CD4-positive, alpha-beta T cell (primary cell): ENCODE measurements at regions not wholly inside any gene's neighbourhood (a gene's known extent, or its start where the extent isn't known, plus 50 kb on each side); places are given as distances from the start of the nearest gene placed in this dataset.

Experiments
- ATAC-seq: fragments of 200-7000 bp; cut with Tn5 transposase; one replicate; pipeline ENCODE4 v1.10.0; 2022; ENCODE audit warnings: mild to moderate bottlenecking; ENCODE audit not compliant: poor library complexity
- CTCF ChIA-PET: fragments of 350-600 bp; sonication (Branson Sonifier 250); formaldehyde crosslinking; loops from one replicate; lab custom pipeline; 2021; ENCODE audit warnings: antibody characterized with exemption, inconsistent platforms; lab: Charles Lee
- POLR2A ChIA-PET: fragments of 350-600 bp; sonication (Branson Sonifier 250); formaldehyde crosslinking; loops from one replicate; lab custom pipeline; 2021; ENCODE audit warnings: antibody characterized with exemption, inconsistent platforms; lab: Charles Lee
- DNase-seq, 14 experiments: peaks; one replicate each; pipeline ENCODE4 v3.0.0-alpha.2; 2013 to 2020; ENCODE audit warnings: mixed read lengths in 2 of 14
- H3K27ac ChIP-seq, 2 donors: one replicate each; pipeline versions ENCODE4 v1.5.1 to v1.7.0; 2013; ENCODE audit warnings: low read length in 2 of 2, low read depth in 1 of 2, mild to moderate bottlenecking in 1 of 2
- H3K27me3 ChIP-seq, 2 experiments: 1 replicate in 1 of 2; 2 replicates in 1 of 2; pipeline versions ENCODE4 v1.6.1 to v1.7.0; 2013; ENCODE audit warnings: low read length in 2 of 2, control low read depth in 1 of 2, mild to moderate bottlenecking in 1 of 2, moderate library complexity in 1 of 2; ENCODE audit not compliant: insufficient read depth in 2 of 2, control insufficient read depth in 1 of 2
- H3K36me3 ChIP-seq: one replicate; pipeline ENCODE4 v1.6.1; 2013; ENCODE audit warnings: low read length, control low read depth; ENCODE audit not compliant: insufficient read depth
- H3K4me1 ChIP-seq: one replicate; pipeline ENCODE4 v1.6.1; 2013; ENCODE audit warnings: low read length, control low read depth; ENCODE audit not compliant: insufficient read depth
- H3K4me3 ChIP-seq: one replicate; pipeline ENCODE4 v1.5.1; 2013; ENCODE audit warnings: mild to moderate bottlenecking, low read length, moderate library complexity
- H3K9me3 ChIP-seq, 2 experiments: 1 replicate in 1 of 2; 2 replicates in 1 of 2; pipeline versions ENCODE4 v1.6.1 to v1.7.0; 2013; ENCODE audit warnings: low read length in 2 of 2, mild to moderate bottlenecking in 2 of 2, control low read depth in 1 of 2, moderate library complexity in 1 of 2; ENCODE audit not compliant: control insufficient read depth in 1 of 2, insufficient read depth in 1 of 2
- H3K27ac Mint-ChIP-seq: one replicate; pipeline ENCODE4 v1.8.0; 2020; ENCODE audit warnings: mixed read lengths
- H3K27me3 Mint-ChIP-seq: one replicate; pipeline ENCODE4 v1.8.0; 2021; ENCODE audit warnings: mixed read lengths
- H3K36me3 Mint-ChIP-seq: one replicate; pipeline ENCODE4 v1.8.0; 2021; ENCODE audit warnings: low read depth, mixed read lengths
- H3K4me1 Mint-ChIP-seq: one replicate; pipeline ENCODE4 v1.8.0; 2021; ENCODE audit warnings: low read depth, mixed read lengths
- H3K4me3 Mint-ChIP-seq: one replicate; pipeline ENCODE4 v1.8.0; 2020; ENCODE audit warnings: mild to moderate bottlenecking, mixed read lengths
- H3K9me3 Mint-ChIP-seq: one replicate; pipeline ENCODE4 v1.8.0; 2020; ENCODE audit warnings: mixed read lengths
- intact Hi-C, 2 experiments: fragments of 100-400 bp; cut with DNase I in 1 of 2; cut with micrococcal nuclease in 1 of 2; formaldehyde crosslinking; loops; one replicate each; pipeline versions ENCODE4 v1.15.1 to v1.9.0; 2023 to 2025; cut with DNase I, micrococcal nuclease
- TF ChIP-seq, protein P1 (sequence below): fragments of 200-600 bp; IDR thresholded peaks from one replicate; pipeline ENCODE4 v1.8.0; 2022; ENCODE audit warnings: antibody characterized with exemption, mild to moderate bottlenecking

DNA sequence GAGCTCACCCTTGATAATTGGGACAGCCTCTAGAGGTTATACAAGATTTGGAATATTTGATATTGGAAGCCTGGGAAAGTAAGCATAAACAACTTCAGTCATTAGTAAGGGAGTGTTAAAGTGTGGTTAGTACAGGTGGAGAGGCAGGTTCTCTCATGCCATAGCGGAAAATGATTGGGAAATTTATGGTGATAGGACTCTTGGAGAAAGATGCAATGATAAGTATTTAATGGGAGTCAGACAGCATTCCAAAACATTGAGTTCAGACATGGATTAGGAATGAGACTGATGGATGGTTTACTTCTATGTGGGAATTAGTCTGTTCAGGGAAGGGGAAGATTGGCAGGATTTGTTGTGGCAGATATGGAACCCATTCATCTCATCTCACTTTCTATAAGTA lies 152.7 kb downstream of the MCHR2 start:
- ChIA-PET POLR2A (no interaction called here), CTCF (interaction anchor here (1.5 kb wide), 1 partner anchor 27 kb away, joined by 3 read pairs; no protein-coding TSS in a partner anchor)
- no peak overlapping the region for H3K4me3 ChIP-seq
- Mint-ChIP-seq H3K36me3 (no peaks in the 10 kb centered on the region), H3K4me1 (no peaks in the 10 kb centered on the region), H3K9me3 (no peaks in the 10 kb centered on the region), H3K27ac (no peak overlapping the region), H3K27me3 (peaks cover 21% of the 10 kb centered on the region), H3K4me3 (no peak overlapping the region)
- no peaks in the 10 kb centered on the region for H3K9me3 ChIP-seq
- TF ChIP-seq, protein P1, sequence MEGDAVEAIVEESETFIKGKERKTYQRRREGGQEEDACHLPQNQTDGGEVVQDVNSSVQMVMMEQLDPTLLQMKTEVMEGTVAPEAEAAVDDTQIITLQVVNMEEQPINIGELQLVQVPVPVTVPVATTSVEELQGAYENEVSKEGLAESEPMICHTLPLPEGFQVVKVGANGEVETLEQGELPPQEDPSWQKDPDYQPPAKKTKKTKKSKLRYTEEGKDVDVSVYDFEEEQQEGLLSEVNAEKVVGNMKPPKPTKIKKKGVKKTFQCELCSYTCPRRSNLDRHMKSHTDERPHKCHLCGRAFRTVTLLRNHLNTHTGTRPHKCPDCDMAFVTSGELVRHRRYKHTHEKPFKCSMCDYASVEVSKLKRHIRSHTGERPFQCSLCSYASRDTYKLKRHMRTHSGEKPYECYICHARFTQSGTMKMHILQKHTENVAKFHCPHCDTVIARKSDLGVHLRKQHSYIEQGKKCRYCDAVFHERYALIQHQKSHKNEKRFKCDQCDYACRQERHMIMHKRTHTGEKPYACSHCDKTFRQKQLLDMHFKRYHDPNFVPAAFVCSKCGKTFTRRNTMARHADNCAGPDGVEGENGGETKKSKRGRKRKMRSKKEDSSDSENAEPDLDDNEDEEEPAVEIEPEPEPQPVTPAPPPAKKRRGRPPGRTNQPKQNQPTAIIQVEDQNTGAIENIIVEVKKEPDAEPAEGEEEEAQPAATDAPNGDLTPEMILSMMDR = no peak
- peaks cover 0 to 3% of the 10 kb centered on the region in 2 experiments for H3K27me3 ChIP-seq
- ATAC-seq (no peak), DNase-seq (no peak)
- H3K4me1 ChIP-seq = no peaks in the 10 kb centered on the region
- intact Hi-C loops = no loop called here
- no peaks in the 10 kb centered on the region for H3K36me3 ChIP-seq
- H3K27ac ChIP-seq = no peak overlapping the region

DNA sequence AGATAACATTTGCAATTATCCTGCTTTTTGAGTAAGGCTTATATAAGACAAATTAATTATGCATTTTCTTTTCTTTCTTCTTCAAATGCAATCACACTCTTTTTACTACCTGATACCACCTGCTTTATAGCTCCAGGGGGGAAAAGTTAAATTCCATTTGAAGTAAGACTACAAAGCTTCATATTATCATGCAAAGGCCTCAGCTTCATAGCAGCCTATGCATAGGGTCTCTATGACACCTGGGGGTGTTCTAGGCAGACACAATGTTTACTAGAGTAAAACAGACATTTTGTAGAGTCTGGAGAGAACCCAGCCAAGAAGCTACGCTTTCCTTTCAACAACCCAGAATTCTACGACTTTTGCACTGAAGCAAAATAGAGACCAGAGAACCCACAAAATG lies 148.0 kb downstream of the MCHR2 start:
- Mint-ChIP-seq H3K27ac (no peak overlapping the region), H3K4me3 (no peak overlapping the region), H3K4me1 (no peaks in the 10 kb centered on the region), H3K36me3 (no peaks in the 10 kb centered on the region), H3K27me3 (peaks cover 39% of the 10 kb centered on the region), H3K9me3 (no peaks in the 10 kb centered on the region)
- no peak for ATAC-seq
- DNase-seq = no peak
- TF ChIP-seq, protein P1 = no peak
- Histone ChIP-seq H3K9me3 (no peaks in the 10 kb centered on the region), H3K4me3 (no peak overlapping the region), H3K27ac (no peak overlapping the region), H3K36me3 (no peaks in the 10 kb centered on the region), H3K27me3 (peaks cover 0 to 3% of the 10 kb centered on the region in 2 experiments), H3K4me1 (no peaks in the 10 kb centered on the region)
- ChIA-PET CTCF (no interaction called here), POLR2A (no interaction called here)
- intact Hi-C loops = no loop called here

DNA sequence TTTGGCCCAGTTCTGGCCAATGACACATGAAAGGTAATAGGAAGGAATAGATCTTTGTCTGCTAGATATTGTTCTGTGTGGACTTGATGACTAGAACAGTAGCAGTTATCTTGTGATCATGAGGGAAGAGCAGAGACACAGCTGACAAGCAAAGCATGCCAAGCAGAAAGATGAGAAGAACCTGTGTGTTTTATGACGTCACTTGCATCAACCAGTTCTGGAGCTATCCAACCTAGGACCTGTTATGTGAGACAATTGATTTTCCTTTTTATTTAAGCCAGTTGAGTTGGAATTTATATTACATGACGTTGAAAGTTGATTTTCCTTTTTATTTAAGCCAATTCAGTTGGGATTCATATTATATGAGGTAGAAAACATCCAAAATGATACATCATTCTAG lies 143.2 kb downstream of the MCHR2 start:
- no peaks in the 10 kb centered on the region for H3K9me3 Mint-ChIP-seq
- TF ChIP-seq, protein P1 = no peak
- Histone ChIP-seq H3K27ac (no peak overlapping the region), H3K4me3 (no peak overlapping the region), H3K4me1 (no peaks in the 10 kb centered on the region), H3K27me3 (peaks cover 3 to 4% of the 10 kb centered on the region in 2 experiments), H3K36me3 (no peaks in the 10 kb centered on the region), H3K9me3 (no peaks in the 10 kb centered on the region)
- no peak overlapping the region for H3K4me3 Mint-ChIP-seq
- no peak overlapping the region for H3K27ac Mint-ChIP-seq
- ATAC-seq (no peak), DNase-seq (no peak)
- no peaks in the 10 kb centered on the region for H3K4me1 Mint-ChIP-seq
- peaks cover 60% of the 10 kb centered on the region for H3K27me3 Mint-ChIP-seq
- intact Hi-C loops = no loop called here
- ChIA-PET CTCF (no interaction called here), POLR2A (no interaction called here)
- no peaks in the 10 kb centered on the region for H3K36me3 Mint-ChIP-seq
